IMR-90 (cell line): ENCODE measurements at regions not wholly inside any gene's neighbourhood (a gene's known extent, or its start where the extent isn't known, plus 50 kb on each side); places are given as distances from the start of the nearest gene placed in this dataset.

Experiments used
- RFX5 ChIP-seq: IDR thresholded peaks from 2 replicates; pipeline ENCODE4 v1.8.0; 2012; ENCODE audit warnings: low read depth, mild to moderate bottlenecking, low read length, moderate library complexity
- TF ChIP-seq, protein P1 (sequence below): conservative IDR thresholded peaks from 2 replicates; pipeline ENCODE4 v1.5.1; 2012; ENCODE audit warnings: mild to moderate bottlenecking, low read depth, low read length, improper control_type of control experiment

DNA sequence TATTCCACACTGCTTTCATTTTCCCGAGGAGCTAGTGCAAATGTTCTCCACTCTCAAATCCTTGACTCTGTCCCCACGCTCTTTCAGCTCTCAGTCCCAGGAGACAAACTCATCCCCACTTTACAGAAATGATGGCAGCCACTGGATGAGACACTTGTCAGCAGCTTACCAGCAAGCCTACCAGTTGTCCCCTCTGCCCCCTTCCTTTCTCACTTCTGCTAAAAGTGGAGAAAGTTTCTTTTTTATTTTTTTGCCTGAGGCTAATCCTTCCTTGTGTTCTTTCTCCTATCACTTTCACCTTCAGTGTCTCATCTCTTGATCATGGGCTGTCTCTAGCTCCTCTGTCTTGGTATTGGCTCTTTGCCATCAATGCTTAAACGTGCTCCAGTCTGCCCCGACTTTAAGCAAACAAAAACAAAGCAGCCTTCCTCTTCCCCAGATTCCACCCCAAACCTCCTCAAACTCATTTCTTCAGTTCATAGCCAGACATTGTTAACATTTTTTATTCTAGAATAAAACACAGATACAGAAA is 64.5 kb downstream of the TTC32 start:
- TF ChIP-seq, protein P1, sequence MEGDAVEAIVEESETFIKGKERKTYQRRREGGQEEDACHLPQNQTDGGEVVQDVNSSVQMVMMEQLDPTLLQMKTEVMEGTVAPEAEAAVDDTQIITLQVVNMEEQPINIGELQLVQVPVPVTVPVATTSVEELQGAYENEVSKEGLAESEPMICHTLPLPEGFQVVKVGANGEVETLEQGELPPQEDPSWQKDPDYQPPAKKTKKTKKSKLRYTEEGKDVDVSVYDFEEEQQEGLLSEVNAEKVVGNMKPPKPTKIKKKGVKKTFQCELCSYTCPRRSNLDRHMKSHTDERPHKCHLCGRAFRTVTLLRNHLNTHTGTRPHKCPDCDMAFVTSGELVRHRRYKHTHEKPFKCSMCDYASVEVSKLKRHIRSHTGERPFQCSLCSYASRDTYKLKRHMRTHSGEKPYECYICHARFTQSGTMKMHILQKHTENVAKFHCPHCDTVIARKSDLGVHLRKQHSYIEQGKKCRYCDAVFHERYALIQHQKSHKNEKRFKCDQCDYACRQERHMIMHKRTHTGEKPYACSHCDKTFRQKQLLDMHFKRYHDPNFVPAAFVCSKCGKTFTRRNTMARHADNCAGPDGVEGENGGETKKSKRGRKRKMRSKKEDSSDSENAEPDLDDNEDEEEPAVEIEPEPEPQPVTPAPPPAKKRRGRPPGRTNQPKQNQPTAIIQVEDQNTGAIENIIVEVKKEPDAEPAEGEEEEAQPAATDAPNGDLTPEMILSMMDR: no peak
- TF ChIP-seq RFX5: no peak
